HG02870 (cell line): ENCODE measurements at regions not wholly inside any gene's neighbourhood (a gene's known extent, or its start where the extent isn't known, plus 50 kb on each side); places are given as distances from the start of the nearest gene placed in this dataset.

ENCODE experiments used
- ATAC-seq: cut with Tn5 transposase; IDR thresholded peaks from one replicate; pipeline ENCODE4 v1.9.1; 2021; ENCODE audit warnings: mild to moderate bottlenecking, moderate library complexity; ENCODE audit not compliant: unreplicated experiment

- no peak for ATAC-seq
Measured at GRCh38 chr13:111394211-111394922, 73.9 kb downstream of the TEX29 start.

- no peak for ATAC-seq
Measured at GRCh38 chr13:111395511-111396393, 75.3 kb downstream of the TEX29 start.

GRCh38 chr13:111396457-111396856, 76.0 kb downstream of the TEX29 start:
- ATAC-seq, result no peak

- ATAC-seq, result no peak
Measured at GRCh38 chr13:111397202-111397880, 76.9 kb downstream of the TEX29 start.

- ATAC-seq, result no peak
Measured at GRCh38 chr13:111398196-111398595, 77.8 kb downstream of the TEX29 start.

GRCh38 chr13:111398715-111399299, 78.4 kb downstream of the TEX29 start:
- no peak for ATAC-seq

GRCh38 chr13:111399334-111399733, 78.9 kb downstream of the TEX29 start:
- no peak for ATAC-seq

GRCh38 chr13:111399776-111400538, 79.5 kb downstream of the TEX29 start:
- ATAC-seq, result no peak

- no peak for ATAC-seq
Measured at GRCh38 chr13:111401151-111401550, 80.7 kb downstream of the TEX29 start.

- no peak for ATAC-seq
Measured at GRCh38 chr13:111401755-111402154, 81.3 kb downstream of the TEX29 start.

GRCh38 chr13:111402441-111402840, 82.0 kb downstream of the TEX29 start:
- no peak for ATAC-seq

- no peak for ATAC-seq
Measured at GRCh38 chr13:111403266-111403665, 82.8 kb downstream of the TEX29 start.

GRCh38 chr13:111404746-111405145, 84.3 kb downstream of the TEX29 start:
- no peak for ATAC-seq

GRCh38 chr13:111406636-111407035, 86.2 kb downstream of the TEX29 start:
- no peak for ATAC-seq

GRCh38 chr13:111407381-111408131, 87.1 kb downstream of the TEX29 start:
- no peak for ATAC-seq

- ATAC-seq, result no peak
Measured at GRCh38 chr13:111409413-111409812, 89.0 kb downstream of the TEX29 start.

GRCh38 chr13:111410232-111411021, 90.0 kb downstream of the TEX29 start:
- ATAC-seq, result no peak

- no peak for ATAC-seq
Measured at GRCh38 chr13:111411151-111411858, 90.9 kb downstream of the TEX29 start.
